Right lobe of liver (tissue), 4 donors: ENCODE measurements at regions not wholly inside any gene's neighbourhood (a gene's known extent, or its start where the extent isn't known, plus 50 kb on each side); places are given as distances from the start of the nearest gene placed in this dataset.

Source experiments
- POLR2A ChIP-seq: fragments of 450-650 bp; IDR thresholded peaks from one replicate; pipeline ENCODE4 v1.6.1; 2017; ENCODE audit warnings: antibody characterized with exemption, mild to moderate bottlenecking
- TF ChIP-seq, protein P1 (sequence below), 4 donors: fragments of 200-600 bp in 3 of 4; fragments of 450-650 bp in 1 of 4; IDR thresholded peaks; one replicate each; pipeline versions ENCODE4 v1.5.1 to v1.8.0; 2016 to 2022; ENCODE audit warnings: antibody characterized with exemption in 4 of 4, mild to moderate bottlenecking in 2 of 4
- donor health status: DM: no; HTN: no; CAD: no.
- donor health status: DM: no; HTN: no; CAD: no.
- donor health status: DM: no; HTN: yes; CAD: no.

DNA sequence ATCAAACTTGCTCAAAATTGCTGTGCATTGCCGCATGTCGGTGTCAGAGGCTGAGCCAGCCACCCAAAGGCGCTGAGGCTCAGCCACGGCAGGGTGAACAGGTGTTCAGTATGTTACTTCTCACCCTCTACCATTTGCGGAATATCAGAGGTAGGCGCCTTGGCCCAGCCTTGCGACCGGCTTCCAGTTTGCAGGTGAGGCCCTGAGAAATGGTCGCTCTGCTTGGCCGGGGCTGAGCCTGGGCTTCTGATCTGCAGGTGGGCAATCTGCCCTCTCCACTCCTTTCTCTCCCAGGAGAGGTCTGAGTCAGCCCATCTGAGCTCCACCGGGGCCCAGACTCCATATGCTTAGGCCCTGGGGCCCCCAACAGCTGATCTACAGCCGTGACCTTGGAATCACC is 71.0 kb downstream of the RPS6KA4 start:
- TF ChIP-seq, protein P1, sequence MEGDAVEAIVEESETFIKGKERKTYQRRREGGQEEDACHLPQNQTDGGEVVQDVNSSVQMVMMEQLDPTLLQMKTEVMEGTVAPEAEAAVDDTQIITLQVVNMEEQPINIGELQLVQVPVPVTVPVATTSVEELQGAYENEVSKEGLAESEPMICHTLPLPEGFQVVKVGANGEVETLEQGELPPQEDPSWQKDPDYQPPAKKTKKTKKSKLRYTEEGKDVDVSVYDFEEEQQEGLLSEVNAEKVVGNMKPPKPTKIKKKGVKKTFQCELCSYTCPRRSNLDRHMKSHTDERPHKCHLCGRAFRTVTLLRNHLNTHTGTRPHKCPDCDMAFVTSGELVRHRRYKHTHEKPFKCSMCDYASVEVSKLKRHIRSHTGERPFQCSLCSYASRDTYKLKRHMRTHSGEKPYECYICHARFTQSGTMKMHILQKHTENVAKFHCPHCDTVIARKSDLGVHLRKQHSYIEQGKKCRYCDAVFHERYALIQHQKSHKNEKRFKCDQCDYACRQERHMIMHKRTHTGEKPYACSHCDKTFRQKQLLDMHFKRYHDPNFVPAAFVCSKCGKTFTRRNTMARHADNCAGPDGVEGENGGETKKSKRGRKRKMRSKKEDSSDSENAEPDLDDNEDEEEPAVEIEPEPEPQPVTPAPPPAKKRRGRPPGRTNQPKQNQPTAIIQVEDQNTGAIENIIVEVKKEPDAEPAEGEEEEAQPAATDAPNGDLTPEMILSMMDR (IDR thresholded peaks at IDR 0.05) = no peak
- no peak for TF ChIP-seq POLR2A
